Bronchial epithelial cell (primary cell): ENCODE measurements at regions not wholly inside any gene's neighbourhood (a gene's known extent, or its start where the extent isn't known, plus 50 kb on each side); places are given as distances from the start of the nearest gene placed in this dataset.

Experiments
- DNase-seq: peaks from one replicate; pipeline ENCODE4 v3.0.0-alpha.2; 2010; ENCODE audit warnings: low read depth
- FAIRE-seq: peaks from 2 replicates; lab custom pipeline; 2011; peaks lifted over from hg19 to GRCh38; lab: Jason Lieb, UNC
- H3K27me3 ChIP-seq: 2 replicates; pipeline ENCODE4 v1.5.1; 2011; ENCODE audit warnings: low read length; ENCODE audit not compliant: control insufficient read depth, insufficient read depth
- H3K36me3 ChIP-seq: 2 replicates; pipeline ENCODE4 v1.5.1; 2011; ENCODE audit warnings: low read length; ENCODE audit not compliant: control insufficient read depth, insufficient read depth
- H3K4me3 ChIP-seq: 2 replicates; pipeline ENCODE4 v1.5.1; 2011; ENCODE audit warnings: mild to moderate bottlenecking, low read depth, low read length, control low read depth
- TF ChIP-seq, protein P1 (sequence below): IDR thresholded peaks from 2 replicates; pipeline ENCODE4 v1.5.1; 2011; ENCODE audit warnings: mild to moderate bottlenecking, moderate library complexity, low read length, control low read depth, inconsistent platforms; ENCODE audit not compliant: insufficient read depth, severe bottlenecking

DNA sequence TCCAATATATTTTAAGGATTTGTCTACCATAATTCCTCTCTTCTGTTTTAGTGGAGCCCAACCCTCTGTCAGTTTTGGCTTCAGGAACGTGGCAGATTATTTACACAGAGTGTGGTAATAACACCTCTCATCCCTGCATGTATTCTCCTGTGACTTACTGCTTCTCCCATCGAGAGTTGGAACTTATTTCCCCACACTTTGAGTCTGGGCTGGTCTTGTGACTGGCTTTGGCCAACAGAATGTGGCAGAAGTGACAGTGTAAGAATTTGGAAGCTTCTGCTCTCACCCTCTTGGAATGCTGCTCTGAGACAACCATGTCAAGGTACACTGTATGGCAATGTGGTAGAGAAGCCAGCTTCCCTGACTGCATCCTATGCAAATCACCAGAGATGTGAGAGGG is 407.7 kb downstream of the EPM2A start:
- Histone ChIP-seq H3K27me3 (no peaks in the 10 kb centered on the region), H3K36me3 (no peaks in the 10 kb centered on the region), H3K4me3 (no peak overlapping the region)
- FAIRE-seq (no peak), DNase-seq (no peak)
- TF ChIP-seq, protein P1, sequence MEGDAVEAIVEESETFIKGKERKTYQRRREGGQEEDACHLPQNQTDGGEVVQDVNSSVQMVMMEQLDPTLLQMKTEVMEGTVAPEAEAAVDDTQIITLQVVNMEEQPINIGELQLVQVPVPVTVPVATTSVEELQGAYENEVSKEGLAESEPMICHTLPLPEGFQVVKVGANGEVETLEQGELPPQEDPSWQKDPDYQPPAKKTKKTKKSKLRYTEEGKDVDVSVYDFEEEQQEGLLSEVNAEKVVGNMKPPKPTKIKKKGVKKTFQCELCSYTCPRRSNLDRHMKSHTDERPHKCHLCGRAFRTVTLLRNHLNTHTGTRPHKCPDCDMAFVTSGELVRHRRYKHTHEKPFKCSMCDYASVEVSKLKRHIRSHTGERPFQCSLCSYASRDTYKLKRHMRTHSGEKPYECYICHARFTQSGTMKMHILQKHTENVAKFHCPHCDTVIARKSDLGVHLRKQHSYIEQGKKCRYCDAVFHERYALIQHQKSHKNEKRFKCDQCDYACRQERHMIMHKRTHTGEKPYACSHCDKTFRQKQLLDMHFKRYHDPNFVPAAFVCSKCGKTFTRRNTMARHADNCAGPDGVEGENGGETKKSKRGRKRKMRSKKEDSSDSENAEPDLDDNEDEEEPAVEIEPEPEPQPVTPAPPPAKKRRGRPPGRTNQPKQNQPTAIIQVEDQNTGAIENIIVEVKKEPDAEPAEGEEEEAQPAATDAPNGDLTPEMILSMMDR: no peak

DNA sequence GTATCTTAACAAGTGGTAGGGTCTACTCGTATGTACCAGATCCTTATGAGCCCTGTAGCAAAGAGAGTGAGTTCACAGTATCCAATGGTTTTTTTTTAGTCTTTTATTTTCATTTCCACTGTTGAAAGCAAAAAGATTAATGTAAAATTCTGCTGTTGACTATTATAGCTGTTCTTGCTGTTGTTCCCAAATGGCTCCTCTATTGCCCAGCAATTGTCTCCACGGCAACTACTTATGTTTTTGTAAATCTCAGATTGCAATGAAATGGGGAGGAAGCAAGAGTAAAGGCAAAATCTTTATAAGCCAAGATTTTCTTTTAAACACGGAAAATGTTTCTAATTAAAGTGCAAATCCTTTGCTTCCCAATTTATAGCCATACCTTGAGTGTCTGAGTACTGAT is 406.1 kb downstream of the EPM2A start:
- Histone ChIP-seq H3K27me3 (no peaks in the 10 kb centered on the region), H3K4me3 (no peak overlapping the region), H3K36me3 (no peaks in the 10 kb centered on the region)
- FAIRE-seq (no peak), DNase-seq (no peak)
- TF ChIP-seq, protein P1: no peak

DNA sequence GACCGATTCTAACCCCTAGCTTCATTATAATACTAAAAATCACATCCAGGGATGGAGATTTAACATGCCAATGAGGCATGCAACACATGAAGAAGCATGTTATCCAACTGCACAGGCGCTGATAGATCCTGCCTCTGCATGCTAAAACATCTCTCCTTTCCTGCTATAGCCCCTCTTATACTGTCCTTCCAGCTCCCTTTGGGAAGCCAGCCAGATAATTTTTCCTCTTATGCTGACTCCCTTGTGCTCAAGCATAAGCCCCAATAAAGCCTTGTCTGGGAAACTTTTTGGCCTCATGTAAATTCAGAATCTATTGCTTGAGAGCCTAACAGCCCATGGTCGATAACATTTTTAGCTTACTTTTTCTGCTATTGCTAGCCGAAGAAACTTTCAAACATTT is 404.3 kb downstream of the EPM2A start:
- H3K27me3 ChIP-seq: no peaks in the 10 kb centered on the region
- H3K36me3 ChIP-seq: no peaks in the 10 kb centered on the region
- no peak for FAIRE-seq
- no peak for DNase-seq
- no peak overlapping the region for H3K4me3 ChIP-seq
- TF ChIP-seq, protein P1: no peak

DNA sequence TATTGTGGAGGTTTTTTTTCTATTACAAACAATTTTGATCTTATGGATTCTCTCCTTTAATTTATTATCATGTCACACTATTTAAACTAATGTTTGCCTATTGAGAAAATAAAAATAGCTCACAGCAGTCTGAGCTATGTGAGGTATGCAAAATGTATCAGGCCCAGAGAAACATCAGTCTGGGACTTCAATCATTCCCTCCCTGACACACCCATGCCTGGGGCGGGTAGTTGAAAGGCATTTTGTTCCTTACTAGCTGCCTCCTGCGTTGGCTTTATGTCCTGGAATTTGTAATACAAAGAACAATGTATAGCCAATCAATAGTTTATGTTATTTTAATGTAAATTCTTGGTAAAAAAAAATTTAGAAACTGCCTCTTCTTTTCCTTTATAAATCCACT is 403.3 kb downstream of the EPM2A start:
- H3K27me3 ChIP-seq: no peaks in the 10 kb centered on the region

DNA sequence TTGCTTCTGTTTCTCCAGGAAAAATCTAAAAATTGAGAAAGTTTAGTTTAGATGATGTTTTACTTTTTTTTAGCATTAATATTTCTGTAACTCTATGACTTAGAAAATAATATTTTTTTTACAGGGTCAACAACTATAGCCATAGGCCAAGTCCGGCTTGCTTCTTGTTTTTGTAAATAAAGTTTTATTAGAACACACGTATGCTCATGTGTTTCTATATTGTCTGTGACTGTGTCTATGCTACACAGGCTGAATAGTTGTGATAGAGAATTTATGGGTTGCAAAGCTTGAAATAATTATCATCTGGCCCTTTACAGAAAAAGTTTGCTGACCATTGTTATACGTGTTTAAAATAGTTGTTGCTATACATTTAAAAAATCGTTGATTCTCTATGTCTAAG is 399.2 kb downstream of the EPM2A start:
- no peaks in the 10 kb centered on the region for H3K27me3 ChIP-seq

More for the DNA sequence above, 403.3 kb downstream of the EPM2A start:
- TF ChIP-seq, protein P1: no peak
- DNase-seq (peak; percentile 21), FAIRE-seq (no peak)
- Histone ChIP-seq H3K36me3 (no peaks in the 10 kb centered on the region), H3K4me3 (no peak overlapping the region)

DNA sequence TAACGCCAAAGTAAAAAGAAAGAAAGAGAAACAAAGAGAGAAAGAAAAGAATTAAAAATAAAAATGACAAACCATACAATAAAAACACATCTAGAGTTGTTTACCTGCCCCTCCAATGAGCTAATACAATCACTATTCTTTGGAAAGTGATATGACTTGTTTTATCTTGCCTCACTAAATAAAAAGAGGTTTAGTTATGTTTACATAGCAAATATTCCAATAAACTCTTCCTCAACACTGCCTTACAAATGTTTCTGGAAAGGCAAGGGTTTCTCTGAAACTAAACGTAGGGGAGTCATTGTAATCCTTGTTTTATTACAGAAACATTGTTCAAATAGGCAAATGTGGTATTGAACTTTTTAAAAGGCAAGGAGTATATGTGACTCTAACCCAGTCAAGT is 396.2 kb downstream of the EPM2A start:
- Histone ChIP-seq H3K27me3 (no peaks in the 10 kb centered on the region), H3K36me3 (no peaks in the 10 kb centered on the region), H3K4me3 (no peak overlapping the region)
- TF ChIP-seq, protein P1: no peak
- DNase-seq: peak; percentile 72
- FAIRE-seq: no peak

More for the DNA sequence above, 399.2 kb downstream of the EPM2A start:
- H3K36me3 ChIP-seq: no peaks in the 10 kb centered on the region
- TF ChIP-seq, protein P1: no peak
- DNase-seq (no peak), FAIRE-seq (no peak)
- no peak overlapping the region for H3K4me3 ChIP-seq
